HG02981 (cell line): ENCODE measurements at regions not wholly inside any gene's neighbourhood (a gene's known extent, or its start where the extent isn't known, plus 50 kb on each side); places are given as distances from the start of the nearest gene placed in this dataset.

Experiments used
- ATAC-seq: cut with Tn5 transposase; IDR thresholded peaks from one replicate; pipeline ENCODE4 v1.9.1; 2021; ENCODE audit warnings: mild to moderate bottlenecking, moderate library complexity; ENCODE audit not compliant: unreplicated experiment

DNA sequence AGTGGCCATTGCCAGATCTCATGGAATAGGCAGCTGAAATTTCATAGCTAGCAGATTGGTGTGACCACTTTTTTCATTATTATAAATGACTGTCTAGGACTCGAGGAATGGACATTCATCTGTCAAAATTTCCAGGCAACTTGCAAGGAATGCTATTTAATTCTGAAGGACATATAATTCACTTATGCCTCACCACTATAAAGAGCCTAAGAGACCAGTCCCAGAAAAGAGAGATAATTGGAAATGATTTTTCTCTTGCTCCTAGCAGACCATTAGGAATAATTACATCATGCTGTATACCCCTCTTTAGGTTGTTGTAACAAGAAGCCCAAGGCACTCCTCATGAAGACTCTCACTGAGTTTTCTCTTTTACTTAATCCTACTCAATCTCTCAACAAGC is 557.4 kb upstream of the RAB6C start:
- ATAC-seq: no peak

- no peak for ATAC-seq
These were observed 551.3 kb upstream of the RAB6C start for GRCh38 chr2:129428086-129428660.

DNA sequence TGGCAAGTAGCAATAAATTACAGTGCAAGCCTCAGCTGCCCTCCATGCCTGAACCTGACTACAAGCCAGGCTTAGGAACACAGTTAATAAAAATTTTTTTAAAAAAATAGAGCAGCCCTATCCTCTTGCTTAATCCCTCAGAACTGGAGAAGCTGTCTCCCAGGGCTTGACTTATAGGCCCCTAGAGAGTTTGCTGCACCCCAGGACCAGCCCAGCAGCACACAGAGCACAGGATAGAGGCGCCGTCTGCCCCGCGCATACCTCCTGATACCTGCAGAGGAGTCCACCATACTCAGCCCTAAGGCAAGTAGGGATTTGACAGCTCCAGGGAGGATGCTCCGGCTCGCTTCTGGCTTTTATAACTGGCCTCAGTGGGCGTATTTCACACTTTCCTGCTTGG is 548.6 kb upstream of the RAB6C start:
- ATAC-seq: no peak

DNA sequence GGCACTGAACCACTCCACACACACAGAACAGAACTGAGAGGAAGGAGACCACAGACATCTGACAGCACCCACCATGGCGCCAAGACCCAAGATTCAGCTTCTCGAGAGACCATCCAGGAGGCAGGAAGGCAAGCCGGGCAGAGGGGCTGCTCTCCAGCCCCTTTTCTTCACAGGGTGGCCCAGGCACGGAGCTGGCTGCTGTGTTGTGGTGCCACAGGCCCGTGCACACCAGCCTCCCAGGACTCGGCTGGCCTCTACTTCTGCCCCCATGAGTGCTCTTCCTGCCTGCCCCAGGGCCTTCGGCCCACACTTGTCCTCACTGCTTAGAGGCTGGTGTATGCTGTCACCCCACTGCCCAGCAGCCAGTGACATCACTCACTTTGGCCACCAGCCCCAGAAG is 547.6 kb upstream of the RAB6C start:
- no peak for ATAC-seq

GRCh38 chr2:129436809-129437208 is 542.7 kb upstream of the RAB6C start:
- ATAC-seq: no peak

- no peak for ATAC-seq
These were observed 541.7 kb upstream of the RAB6C start for GRCh38 chr2:129437725-129438124.

GRCh38 chr2:129438501-129439057 is 540.9 kb upstream of the RAB6C start:
- no peak for ATAC-seq

GRCh38 chr2:129439406-129440302 is 539.8 kb upstream of the RAB6C start:
- no peak for ATAC-seq

DNA sequence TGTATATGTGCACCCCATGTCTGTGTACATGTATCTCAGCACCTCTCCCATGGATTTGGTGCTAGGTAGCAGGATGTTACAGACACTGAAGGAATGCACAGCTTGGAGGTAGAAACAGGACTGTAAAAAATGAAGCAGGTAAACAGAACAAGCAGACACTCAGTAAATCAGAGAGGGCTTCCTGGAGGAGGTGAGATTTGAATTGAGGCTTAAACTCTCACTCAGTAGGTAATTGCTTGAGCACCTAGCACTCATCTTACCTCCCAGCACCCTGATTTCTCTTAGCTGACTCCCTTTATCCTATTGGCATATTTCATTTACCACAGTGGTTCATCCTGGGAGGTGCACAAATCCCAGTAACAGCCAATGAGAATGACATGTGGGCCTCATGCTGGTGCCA is 537.9 kb upstream of the RAB6C start:
- ATAC-seq: no peak

DNA sequence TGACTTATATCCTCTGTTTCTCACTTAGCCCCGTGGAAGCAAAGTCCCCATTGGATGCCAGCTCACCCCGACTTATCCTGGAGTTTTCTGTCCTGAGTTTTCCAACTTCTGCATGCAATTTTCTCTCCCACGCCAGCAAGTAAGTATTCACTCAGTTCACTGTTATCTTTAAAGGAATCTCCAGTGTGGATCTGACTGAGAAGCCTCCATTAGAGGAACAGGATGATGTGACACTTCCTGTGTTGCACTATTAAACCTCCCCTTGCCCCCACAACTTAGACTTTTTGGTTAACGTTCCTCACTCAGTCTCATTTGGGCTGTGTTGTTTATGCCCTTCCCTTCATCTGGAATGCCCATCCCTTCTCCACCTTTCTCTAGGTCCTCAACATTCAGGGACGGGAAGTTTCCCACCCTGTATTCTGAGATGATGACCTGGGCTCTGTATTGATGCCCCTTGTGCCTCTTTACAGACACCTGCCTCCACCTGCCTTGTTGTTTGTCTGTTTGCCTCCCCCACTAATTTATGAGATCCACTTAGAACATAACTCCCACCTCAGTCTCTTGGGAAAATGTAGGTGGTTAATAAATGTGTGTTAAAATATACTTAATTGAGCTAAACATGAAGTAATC is 536.1 kb upstream of the RAB6C start:
- ATAC-seq: no peak

DNA sequence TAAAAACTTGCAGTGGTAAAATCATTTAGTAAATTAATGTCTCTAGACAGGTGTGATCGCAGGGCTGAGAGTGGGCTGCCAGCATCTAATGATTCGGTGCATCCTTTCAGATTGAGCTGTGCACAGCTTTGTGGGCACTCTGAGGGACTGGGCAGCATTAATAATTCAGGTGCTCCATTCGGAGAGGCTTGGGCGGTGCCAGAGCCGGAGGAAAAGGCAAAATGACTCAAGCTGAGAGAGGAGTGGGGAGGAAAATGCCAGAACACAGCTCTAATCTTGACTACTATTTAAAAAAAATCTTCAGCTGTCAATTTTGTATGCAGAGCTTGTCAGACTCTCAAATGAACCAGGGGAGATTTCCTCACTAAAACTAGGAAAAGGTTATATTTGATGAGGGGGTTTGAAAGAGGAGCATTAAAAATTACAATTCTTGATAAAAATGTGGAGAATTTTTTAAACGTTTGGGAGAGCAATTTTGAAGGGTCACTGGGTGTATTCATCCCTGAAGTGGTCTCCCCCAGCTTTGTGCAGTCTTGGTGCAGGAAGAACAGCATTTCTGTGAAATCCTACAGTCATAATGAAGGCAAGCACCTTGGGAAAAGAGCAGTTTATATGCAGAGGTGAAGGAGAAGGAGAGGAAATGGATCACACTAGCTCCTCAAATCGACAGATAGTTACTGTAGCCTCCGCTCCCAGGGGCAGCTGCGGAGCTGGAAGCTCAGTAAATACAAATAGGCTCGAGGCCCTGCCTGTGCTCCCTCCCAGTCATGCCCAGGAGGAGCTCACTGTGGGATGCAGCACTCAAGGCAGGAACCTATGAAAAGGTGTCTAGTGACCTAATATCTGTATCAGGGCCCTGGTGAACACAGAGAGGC is 535.4 kb upstream of the RAB6C start:
- no peak for ATAC-seq

GRCh38 chr2:129444751-129445150 is 534.7 kb upstream of the RAB6C start:
- no peak for ATAC-seq

GRCh38 chr2:129456691-129457090 is 522.8 kb upstream of the RAB6C start:
- no peak for ATAC-seq

DNA sequence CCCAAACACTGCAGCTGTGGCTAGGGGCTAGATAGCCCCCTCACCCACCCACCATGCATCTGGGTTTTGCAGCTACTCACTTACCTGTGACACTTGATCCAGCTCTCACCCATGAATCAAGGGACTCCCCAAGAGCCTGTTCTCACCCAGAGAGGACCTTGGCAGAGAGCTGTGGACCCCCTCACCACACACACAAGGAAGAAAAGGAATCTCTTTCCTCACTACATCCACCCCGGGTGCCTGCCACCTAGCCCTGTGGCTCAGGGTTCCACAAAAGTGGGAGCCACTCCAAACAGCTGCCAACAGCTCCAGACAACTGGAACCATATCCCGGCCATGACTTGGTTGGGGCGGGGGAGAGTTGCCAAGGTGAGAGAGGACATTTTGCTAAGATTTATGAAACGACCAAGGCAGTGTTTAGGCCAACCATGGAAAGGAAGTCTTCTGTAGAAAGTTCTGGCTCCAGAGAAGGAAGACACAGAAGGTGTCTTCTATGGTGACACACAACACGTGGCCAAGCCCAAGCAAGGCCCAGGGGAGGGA is 522.1 kb upstream of the RAB6C start:
- no peak for ATAC-seq

DNA sequence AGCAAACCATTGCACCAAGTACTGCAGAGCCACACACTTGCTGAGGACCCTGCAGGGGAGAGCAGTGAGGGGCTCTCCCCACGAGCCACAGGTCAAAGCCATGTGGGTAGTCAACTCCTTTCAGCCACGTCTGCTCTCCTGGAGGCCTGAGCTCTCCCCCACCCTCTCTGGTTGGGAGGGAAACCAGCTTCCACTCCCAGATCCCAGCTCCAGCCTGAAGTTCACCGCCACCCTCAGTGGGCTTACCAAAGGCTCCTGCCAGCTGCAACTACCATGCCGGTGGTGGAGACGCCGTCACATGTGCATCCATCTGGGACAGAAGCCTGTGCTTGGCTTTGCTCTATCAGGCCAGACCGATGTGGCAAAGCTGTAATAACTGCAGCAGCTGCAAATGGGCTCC is 521.5 kb upstream of the RAB6C start:
- ATAC-seq: no peak

DNA sequence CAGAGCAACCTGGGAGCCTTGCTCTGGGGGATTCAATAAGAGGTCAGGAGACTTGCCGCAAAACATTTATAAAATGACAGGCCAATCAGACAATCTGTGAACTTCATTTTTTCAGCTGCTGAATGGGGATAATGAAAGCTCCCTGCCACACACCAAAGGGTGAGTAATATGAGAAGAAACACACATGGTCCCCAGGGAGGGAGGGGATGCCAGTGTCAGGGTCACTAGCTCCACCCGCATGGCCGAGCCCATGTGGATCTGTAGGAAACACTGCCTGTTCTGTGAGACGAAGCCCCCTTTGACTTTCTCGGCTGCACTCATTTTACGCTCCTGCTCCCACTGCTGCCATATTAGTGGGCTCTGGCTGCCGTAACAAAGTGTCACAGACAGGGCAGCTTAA is 521.0 kb upstream of the RAB6C start:
- no peak for ATAC-seq

- no peak for ATAC-seq
These were observed 520.1 kb upstream of the RAB6C start for GRCh38 chr2:129459200-129459876.

GRCh38 chr2:129459881-129460280 is 519.6 kb upstream of the RAB6C start:
- ATAC-seq: no peak

DNA sequence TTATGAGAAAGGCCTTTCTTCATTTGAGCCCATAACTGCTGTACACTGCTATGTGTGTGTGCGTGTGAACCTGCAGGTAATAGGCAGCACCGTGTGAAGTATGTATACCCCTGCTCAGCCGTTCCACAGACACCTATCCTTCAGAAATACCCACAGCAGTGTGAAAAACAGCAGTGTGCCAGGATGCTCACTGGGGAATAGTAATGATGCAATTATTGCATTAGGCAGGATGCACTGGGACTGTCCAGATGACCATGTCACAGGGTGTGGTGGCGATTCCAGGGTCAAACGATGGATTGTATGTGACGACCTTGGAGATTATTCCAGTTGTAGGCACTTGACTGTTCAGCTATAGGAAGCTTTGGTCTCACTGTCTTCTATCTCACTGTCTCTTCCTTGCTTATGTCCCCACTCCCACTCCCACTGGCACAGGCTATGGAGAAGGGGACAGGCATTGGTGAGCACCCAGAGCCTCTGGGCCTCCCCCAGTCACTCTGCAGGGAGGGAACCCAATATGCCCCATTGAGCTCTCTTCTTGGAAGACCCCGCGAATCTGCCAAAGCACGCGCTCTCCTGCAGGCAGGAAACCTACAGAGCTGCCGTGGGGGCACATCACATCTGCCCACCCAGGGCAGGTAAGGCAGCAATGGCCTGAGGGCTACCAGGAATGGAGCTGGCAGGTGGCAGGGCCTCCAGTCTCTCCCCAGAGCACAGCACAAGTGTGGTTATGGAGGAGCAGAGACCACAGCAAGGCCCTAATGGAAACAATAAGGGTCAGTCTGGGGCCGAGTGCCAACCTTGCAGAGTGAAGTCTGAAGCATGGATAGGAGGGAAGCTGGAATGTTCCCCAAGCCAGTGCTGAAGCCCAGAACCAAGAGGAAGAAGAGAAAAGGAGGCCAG is 518.9 kb upstream of the RAB6C start:
- ATAC-seq: no peak
